Skin epidermis (tissue), 12 donors: ENCODE measurements at regions not wholly inside any gene's neighbourhood (a gene's known extent, or its start where the extent isn't known, plus 50 kb on each side); places are given as distances from the start of the nearest gene placed in this dataset.
"Not testable (repeated sequence)": the region's sequence is repeated elsewhere in the genome, so short reads cannot be mapped to it uniquely, and the experiment has no call there.

ENCODE experiments used
- H3K27ac ChIP-seq, 21 experiments: fragments of 200-600 bp; sonication (generic) in 11 of 21; one replicate each; pipeline ENCODE4 v1.5.0; 2020; ENCODE audit warnings: mild to moderate bottlenecking in 3 of 21, inconsistent platforms in 2 of 21, moderate library complexity in 2 of 21
- H3K4me3 ChIP-seq, 7 experiments: fragments of 200-600 bp; sonication (generic) in 2 of 7; one replicate each; pipeline ENCODE4 v1.5.0; 2020; ENCODE audit warnings: inconsistent platforms in 2 of 7, mild to moderate bottlenecking in 2 of 7, moderate library complexity in 1 of 7

- Histone ChIP-seq H3K4me3 (no peak overlapping the region), H3K27ac (no peak overlapping the region)
These were observed 149.3 kb upstream of the NRP1 start for GRCh38 chr10:33483816-33484190.

GRCh38 chr10:33483124-33483815, 148.8 kb upstream of the NRP1 start:
- Histone ChIP-seq H3K4me3 (no peak overlapping the region), H3K27ac (no peak overlapping the region)

- H3K4me3 ChIP-seq: no peak overlapping the region
These were observed 148.0 kb upstream of the NRP1 start for GRCh38 chr10:33482486-33482885.

GRCh38 chr10:33481184-33481583, 146.7 kb upstream of the NRP1 start:
- Histone ChIP-seq H3K4me3 (no peak overlapping the region), H3K27ac (no peak overlapping the region)

More at GRCh38 chr10:33482486-33482885, 148.0 kb upstream of the NRP1 start:
- no peak overlapping the region for H3K27ac ChIP-seq

GRCh38 chr10:33480417-33480816, 145.9 kb upstream of the NRP1 start:
- not testable (repeated sequence) for H3K4me3 ChIP-seq, H3K27ac ChIP-seq

GRCh38 chr10:33478675-33479125, 144.2 kb upstream of the NRP1 start:
- Histone ChIP-seq H3K4me3 (no peak overlapping the region), H3K27ac (no peak overlapping the region)

- no peak overlapping the region for H3K4me3 ChIP-seq
- H3K27ac ChIP-seq: no peak overlapping the region
These were observed 143.7 kb upstream of the NRP1 start for GRCh38 chr10:33478089-33478674.

GRCh38 chr10:33477291-33478088, 143.0 kb upstream of the NRP1 start:
- Histone ChIP-seq H3K27ac (no peak overlapping the region), H3K4me3 (no peak overlapping the region)

- no peak overlapping the region for H3K4me3 ChIP-seq
- H3K27ac ChIP-seq: no peak overlapping the region
These were observed 142.3 kb upstream of the NRP1 start for GRCh38 chr10:33476757-33477273.

GRCh38 chr10:33473688-33474087, 139.2 kb upstream of the NRP1 start:
- H3K27ac ChIP-seq: no peak overlapping the region
- no peak overlapping the region for H3K4me3 ChIP-seq

GRCh38 chr10:33468006-33468405, 133.5 kb upstream of the NRP1 start:
- not testable (repeated sequence) for H3K27ac ChIP-seq, H3K4me3 ChIP-seq

- Histone ChIP-seq H3K4me3 (no peak overlapping the region), H3K27ac (no peak overlapping the region)
These were observed 131.3 kb upstream of the NRP1 start for GRCh38 chr10:33465747-33466146.

- Histone ChIP-seq H3K4me3 (no peak overlapping the region), H3K27ac (no peak overlapping the region)
These were observed 128.5 kb upstream of the NRP1 start for GRCh38 chr10:33463011-33463410.

GRCh38 chr10:33461295-33461640, 126.8 kb upstream of the NRP1 start:
- no peak overlapping the region for H3K27ac ChIP-seq
- no peak overlapping the region for H3K4me3 ChIP-seq

- Histone ChIP-seq H3K27ac (no peak overlapping the region), H3K4me3 (no peak overlapping the region)
These were observed 126.2 kb upstream of the NRP1 start for GRCh38 chr10:33460505-33461294.

- Histone ChIP-seq H3K4me3 (no peak overlapping the region), H3K27ac (no peak overlapping the region)
These were observed 125.1 kb upstream of the NRP1 start for GRCh38 chr10:33459602-33460001.

- no peak overlapping the region for H3K27ac ChIP-seq
- H3K4me3 ChIP-seq: no peak overlapping the region
These were observed 120.6 kb upstream of the NRP1 start for GRCh38 chr10:33455029-33455428.

GRCh38 chr10:33454554-33454953, 120.1 kb upstream of the NRP1 start:
- Histone ChIP-seq H3K4me3 (no peak overlapping the region), H3K27ac (no peak overlapping the region)

- Histone ChIP-seq H3K4me3 (no peak overlapping the region), H3K27ac (no peak overlapping the region)
These were observed 118.9 kb upstream of the NRP1 start for GRCh38 chr10:33453081-33454025.
